A673 (cell line): ENCODE measurements at regions not wholly inside any gene's neighbourhood (a gene's known extent, or its start where the extent isn't known, plus 50 kb on each side); places are given as distances from the start of the nearest gene placed in this dataset.

Experiments used
- BruUV-seq: library from RNA; stranded (reverse); fragments of 400-500 nt; replicated peaks from 2 replicates; lab custom pipeline; 2021; lab: Mats Ljungman, UMichigan
- CTCF ChIA-PET: fragments of 300-600 bp; sonication (Branson Sonifier 250); formaldehyde crosslinking; loops from one replicate; lab custom pipeline; 2022; ENCODE audit warnings: antibody characterized with exemption; lab: Charles Lee
- POLR2A ChIA-PET: fragments of 300-600 bp; sonication (Branson Sonifier 250); formaldehyde crosslinking; loops from one replicate; lab custom pipeline; 2022; ENCODE audit warnings: antibody characterized with exemption; ENCODE audit not compliant: low non-redundant PET; lab: Charles Lee
- DNase-seq: peaks from one replicate; pipeline ENCODE4 v3.0.0-alpha.2; 2015; ENCODE audit warnings: low spot score
- H3K27ac ChIP-seq: fragments of 200-600 bp; sonication (generic); 2 replicates; pipeline ENCODE4 v1.5.1; 2016; ENCODE audit warnings: mixed run types, low read depth, mild to moderate bottlenecking, mixed read lengths, antibody characterized with exemption, low read length; ENCODE audit not compliant: poor library complexity, severe bottlenecking
- H3K27me3 ChIP-seq: fragments of 200-600 bp; sonication (generic); replicated peaks from 2 replicates; pipeline ENCODE4 v1.6.1; 2017; ENCODE audit warnings: mixed run types, low read depth, mild to moderate bottlenecking, mixed read lengths, antibody characterized with exemption, low read length; ENCODE audit not compliant: insufficient read depth, poor library complexity
- H3K36me3 ChIP-seq: fragments of 200-600 bp; sonication (generic); 2 replicates; pipeline ENCODE4 v1.6.1; 2016; ENCODE audit warnings: mixed run types, mild to moderate bottlenecking, mixed read lengths, antibody characterized with exemption, low read length; ENCODE audit not compliant: insufficient read depth, poor library complexity, severe bottlenecking
- H3K4me1 ChIP-seq: fragments of 200-600 bp; sonication (generic); 2 replicates; pipeline ENCODE4 v1.6.1; 2017; ENCODE audit warnings: mixed run types, mild to moderate bottlenecking, mixed read lengths, antibody characterized with exemption, low read length; ENCODE audit not compliant: insufficient read depth, poor library complexity, severe bottlenecking
- H3K4me3 ChIP-seq: fragments of 200-600 bp; sonication (generic); 2 replicates; pipeline ENCODE4 v1.5.1; 2016; ENCODE audit warnings: low read depth, mixed run types, mild to moderate bottlenecking, mixed read lengths, low read length; ENCODE audit not compliant: poor library complexity, severe bottlenecking
- H3K9me3 ChIP-seq: fragments of 200-600 bp; sonication (generic); 2 replicates; pipeline ENCODE4 v1.6.1; 2016; ENCODE audit warnings: mixed run types, low read depth, mild to moderate bottlenecking, mixed read lengths, antibody characterized with exemption, low read length; ENCODE audit not compliant: poor library complexity, severe bottlenecking
- CTCF ChIP-seq: fragments of 300-800, 200-600 bp; sonication (generic); conservative IDR thresholded peaks from 2 replicates; pipeline ENCODE4 v1.5.1; 2017; ENCODE audit warnings: low read depth, mild to moderate bottlenecking, antibody characterized with exemption, low read length, moderate library complexity, mixed read lengths
- EZH2 ChIP-seq: fragments of 200-600 bp; sonication (generic); IDR thresholded peaks from 2 replicates; pipeline ENCODE4 v1.6.1; 2017; ENCODE audit warnings: borderline replicate concordance, low read depth, mild to moderate bottlenecking, mixed read lengths, antibody characterized with exemption, low read length; ENCODE audit not compliant: poor library complexity, severe bottlenecking
- intact Hi-C: fragments of 100-400 bp; cut with micrococcal nuclease; formaldehyde crosslinking; loops from one replicate; pipeline ENCODE4 v1.10.0; 2022; ENCODE audit not compliant: unreplicated experiment

DNA sequence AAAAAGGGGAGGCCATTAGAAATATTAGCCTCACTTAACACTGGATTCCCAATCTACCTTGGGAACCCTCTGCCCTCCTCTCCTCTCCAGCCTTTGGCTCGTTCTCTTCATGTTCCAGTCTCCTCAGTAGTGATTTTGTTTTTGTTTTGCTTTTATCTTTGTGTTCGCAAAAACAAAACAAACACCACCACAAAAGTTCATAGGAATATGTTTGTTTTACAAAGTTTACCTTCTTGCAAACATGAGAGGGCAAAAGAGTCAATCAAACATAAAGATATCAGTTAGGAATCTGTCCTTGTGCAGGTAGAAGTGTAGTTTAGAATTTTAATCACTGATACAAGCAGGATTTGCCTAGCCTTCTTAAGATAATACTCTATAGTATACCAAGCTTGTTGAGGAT, 179.7 kb upstream of the GUCY1A2 start:
- H3K27me3 ChIP-seq, result no peaks in the 10 kb centered on the region
- no peaks in the 10 kb centered on the region for H3K36me3 ChIP-seq
- POLR2A ChIA-PET, result no interaction called here
- no peak overlapping the region for H3K4me3 ChIP-seq
- BruUV-seq, result no TSS peak
- H3K9me3 ChIP-seq, result no peaks in the 10 kb centered on the region
- intact Hi-C loops, result no loop called here
- H3K4me1 ChIP-seq, result no peaks in the 10 kb centered on the region
- TF ChIP-seq CTCF (no peak), EZH2 (no peak)
- DNase-seq, result no peak
- CTCF ChIA-PET, result no interaction called here
- no peak overlapping the region for H3K27ac ChIP-seq

- Histone ChIP-seq H3K36me3 (no peaks in the 10 kb centered on the region), H3K27me3 (no peaks in the 10 kb centered on the region), H3K4me1 (no peaks in the 10 kb centered on the region), H3K9me3 (no peaks in the 10 kb centered on the region), H3K27ac (no peak overlapping the region), H3K4me3 (no peak overlapping the region)
- BruUV-seq, result no TSS peak
- DNase-seq, result no peak
- POLR2A ChIA-PET, result no interaction called here
- TF ChIP-seq CTCF, result no peak
- TF ChIP-seq EZH2, result no peak
- CTCF ChIA-PET, result no interaction called here
- intact Hi-C loops, result no loop called here
Observed at GRCh38 chr11:107196732-107197131, 178.5 kb upstream of the GUCY1A2 start.

DNA sequence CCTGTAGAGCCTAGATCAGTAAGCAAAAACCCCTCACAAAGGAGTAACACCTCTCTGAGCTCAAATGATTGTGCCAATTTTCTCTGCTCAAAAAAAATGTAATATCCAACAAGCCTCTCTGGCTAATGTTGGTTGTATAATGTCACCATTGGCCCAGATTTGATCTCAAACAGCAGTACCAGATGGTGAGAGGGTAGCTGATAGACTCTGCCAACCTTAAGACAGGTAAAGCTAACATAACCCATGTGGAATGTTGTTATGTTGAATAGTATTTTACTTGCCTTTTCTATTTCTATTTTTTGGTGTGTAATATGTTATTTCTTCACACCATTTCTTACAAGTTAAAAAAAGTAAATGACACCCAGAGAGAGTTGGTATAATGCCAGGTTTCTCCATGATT, 166.7 kb upstream of the GUCY1A2 start:
- intact Hi-C loops, result no loop called here
- Histone ChIP-seq H3K4me3 (no peak overlapping the region), H3K27me3 (peaks cover 7% of the 10 kb centered on the region), H3K4me1 (no peaks in the 10 kb centered on the region), H3K9me3 (no peaks in the 10 kb centered on the region), H3K36me3 (no peaks in the 10 kb centered on the region), H3K27ac (no peak overlapping the region)
- ChIA-PET POLR2A (no interaction called here), CTCF (no interaction called here)
- no peak for DNase-seq
- no peak for TF ChIP-seq CTCF
- no peak for TF ChIP-seq EZH2
- no TSS peak for BruUV-seq
